ENCODE measurements at regions not wholly inside any gene's neighbourhood (a gene's known extent, or its start where the extent isn't known, plus 50 kb on each side); places are given as distances from the start of the nearest gene placed in this dataset.
"Not testable (repeated sequence)": the region's sequence is repeated elsewhere in the genome, so short reads cannot be mapped to it uniquely, and the experiment has no call there.

- DNase-seq, result no peak
These were observed 233.2 kb downstream of the NMUR2 start for GRCh38 chr5:152171888-152172287.

- no peak for DNase-seq
These were observed 234.7 kb downstream of the NMUR2 start for GRCh38 chr5:152170350-152170749.

- no peak for DNase-seq
These were observed 240.2 kb upstream of the GLRA1 start for GRCh38 chr5:152164860-152165259.

GRCh38 chr5:152159894-152160293, 235.2 kb upstream of the GLRA1 start:
- DNase-seq, result not testable (repeated sequence)

GRCh38 chr5:152154452-152154851, 229.8 kb upstream of the GLRA1 start:
- DNase-seq, result not testable (repeated sequence)

GRCh38 chr5:152151940-152152339, 227.3 kb upstream of the GLRA1 start:
- DNase-seq, result no peak

- no peak for DNase-seq
These were observed 226.5 kb upstream of the GLRA1 start for GRCh38 chr5:152151113-152151512.

GRCh38 chr5:152147286-152147685, 222.6 kb upstream of the GLRA1 start:
- no peak for DNase-seq

- DNase-seq, result no peak
These were observed 221.9 kb upstream of the GLRA1 start for GRCh38 chr5:152146566-152146965.

GRCh38 chr5:152144556-152144955, 219.9 kb upstream of the GLRA1 start:
- DNase-seq, result no peak

GRCh38 chr5:152144030-152144429, 219.4 kb upstream of the GLRA1 start:
- no peak for DNase-seq

GRCh38 chr5:152142840-152143469, 218.3 kb upstream of the GLRA1 start:
- peak; percentile 9 for DNase-seq

GRCh38 chr5:152140347-152140746, 215.7 kb upstream of the GLRA1 start:
- DNase-seq, result no peak

- DNase-seq, result no peak
These were observed 212.4 kb upstream of the GLRA1 start for GRCh38 chr5:152137063-152137462.

GRCh38 chr5:152136321-152136720, 211.7 kb upstream of the GLRA1 start:
- DNase-seq, result no peak

- DNase-seq, result no peak
These were observed 211.2 kb upstream of the GLRA1 start for GRCh38 chr5:152135827-152136226.

- DNase-seq, result no peak
These were observed 201.1 kb upstream of the GLRA1 start for GRCh38 chr5:152125661-152126205.

GRCh38 chr5:152124409-152125041, 199.9 kb upstream of the GLRA1 start:
- no peak for DNase-seq

- peak; percentile 35 for DNase-seq
These were observed 194.2 kb upstream of the GLRA1 start for GRCh38 chr5:152118676-152119470.

- peak; percentile 94 for DNase-seq
These were observed 192.3 kb upstream of the GLRA1 start for GRCh38 chr5:152116934-152117333.

- DNase-seq, result no peak
These were observed 188.8 kb upstream of the GLRA1 start for GRCh38 chr5:152113401-152113800.

GRCh38 chr5:152107220-152107619, 182.6 kb upstream of the GLRA1 start:
- no peak for DNase-seq

GRCh38 chr5:152106571-152106970, 181.9 kb upstream of the GLRA1 start:
- no peak for DNase-seq

GRCh38 chr5:152105085-152105484, 180.4 kb upstream of the GLRA1 start:
- DNase-seq, result no peak

Measured in NCI-H526 treated with DMSO at 0.1 percent for 48 hours (cell line).